ENCODE measurements at regions not wholly inside any gene's neighbourhood (a gene's known extent, or its start where the extent isn't known, plus 50 kb on each side); places are given as distances from the start of the nearest gene placed in this dataset.

DNA sequence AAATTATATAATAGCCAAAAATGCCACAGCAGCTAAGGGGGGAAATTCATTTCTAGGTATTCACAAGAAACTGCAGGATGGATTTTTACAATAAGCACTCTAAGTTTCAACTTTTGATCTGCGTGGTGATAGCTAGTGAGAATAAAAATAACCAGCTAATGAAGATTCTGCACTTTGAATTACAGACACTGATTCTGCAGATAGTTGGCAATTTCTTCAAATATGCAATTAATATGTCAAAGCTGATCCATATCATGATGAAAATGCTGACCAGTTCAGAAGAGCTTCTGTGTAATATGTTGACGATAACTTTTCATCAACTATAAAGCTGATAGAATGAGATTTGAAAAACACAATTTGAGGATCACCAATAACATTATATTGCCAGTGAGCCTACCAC, 1272.9 kb downstream of the EFNB2 start:
- no peak for DNase-seq

DNA sequence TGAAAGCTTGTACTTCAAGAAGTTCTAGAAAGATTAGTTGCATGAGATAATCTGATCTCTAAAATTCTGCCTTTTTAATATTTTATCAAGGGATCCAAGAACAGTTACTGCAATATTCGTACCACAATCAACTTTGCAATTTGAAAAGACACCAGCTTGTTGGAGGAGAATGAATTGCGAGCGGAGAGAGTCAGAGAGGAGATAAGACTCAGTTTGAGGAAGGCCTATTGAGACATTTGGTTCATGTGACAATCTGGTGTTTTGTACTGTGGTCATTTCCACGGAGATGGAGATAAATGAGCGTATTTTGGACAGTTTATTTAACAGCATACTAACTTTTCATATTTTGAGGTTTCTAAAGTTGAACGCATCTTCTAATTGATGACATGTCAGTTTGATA, 1276.0 kb downstream of the EFNB2 start:
- DNase-seq, result no peak

DNA sequence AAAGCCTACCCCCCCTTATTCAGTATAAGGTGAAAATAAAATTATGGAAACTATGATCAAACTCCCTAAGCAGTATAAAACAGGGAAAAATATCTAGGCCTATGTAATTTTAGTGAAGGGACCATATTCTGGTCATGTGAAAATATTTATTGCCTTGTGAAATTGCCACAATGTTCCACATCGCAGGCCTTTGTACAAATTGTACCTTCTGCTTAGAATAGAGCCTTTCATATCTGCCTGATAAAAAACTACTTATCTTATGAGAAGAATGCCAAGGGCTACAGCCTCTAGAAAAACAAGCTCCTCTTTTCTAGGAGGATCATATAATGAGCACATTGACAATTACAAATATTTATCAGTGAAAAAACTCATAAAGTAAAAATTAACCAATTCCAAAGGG, 1280.0 kb downstream of the EFNB2 start:
- DNase-seq, result no peak

DNA sequence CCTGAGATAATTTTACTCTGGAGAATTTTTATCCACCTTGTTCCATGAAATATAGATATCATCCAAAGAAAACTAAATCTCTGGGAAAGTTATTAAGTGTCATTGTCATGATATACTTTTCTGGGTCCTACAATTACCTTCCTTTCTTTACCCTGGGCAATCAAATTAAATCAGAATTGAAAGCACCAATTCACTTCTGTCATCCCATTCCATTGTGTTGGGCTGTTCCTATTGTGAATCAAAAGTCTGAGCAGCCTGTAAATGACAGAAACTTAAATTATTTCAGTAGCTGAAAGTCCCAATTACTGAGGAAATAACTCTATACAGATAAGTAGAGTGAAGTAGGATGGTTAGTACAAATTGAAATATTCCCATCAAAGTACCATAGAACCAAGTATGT, 1284.2 kb downstream of the EFNB2 start:
- DNase-seq, result no peak

DNA sequence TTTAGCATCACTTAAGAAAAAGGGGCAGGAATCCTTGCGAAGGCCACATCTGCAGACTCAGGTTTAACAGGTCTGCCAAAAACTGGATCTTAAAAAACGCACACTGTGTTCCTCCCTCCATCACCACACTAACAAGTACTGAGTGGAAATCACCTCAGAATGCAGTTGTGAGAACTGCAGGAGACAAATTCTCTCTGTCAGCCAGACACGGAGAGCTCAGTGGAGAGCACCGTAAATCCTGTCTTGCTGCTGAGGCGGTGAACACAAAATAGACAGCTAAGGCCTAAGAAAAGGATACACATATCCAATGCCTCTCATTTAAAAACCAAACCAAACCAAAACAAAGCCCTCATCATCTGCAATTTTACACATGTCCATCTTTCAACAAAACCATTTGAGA, 1287.6 kb downstream of the EFNB2 start:
- no peak for DNase-seq

DNA sequence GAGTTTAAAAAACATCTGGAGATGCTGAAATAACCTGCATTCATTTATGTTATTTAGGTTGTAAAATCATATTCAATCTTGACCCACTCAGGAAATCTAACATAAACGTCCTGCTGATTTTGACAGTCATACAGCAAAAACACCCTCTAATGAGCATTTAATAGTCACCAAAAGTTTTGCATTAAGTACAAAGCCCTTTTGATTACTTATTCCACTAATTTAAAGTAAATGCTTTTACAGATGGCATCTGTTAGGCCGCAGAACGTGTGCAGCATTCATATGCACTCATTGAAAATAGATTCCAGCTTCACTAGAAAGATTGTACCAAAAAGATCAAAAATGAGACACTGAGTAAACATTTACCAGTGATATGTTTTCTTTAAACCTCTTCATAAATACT, 1295.1 kb downstream of the EFNB2 start:
- DNase-seq, result no peak

DNA sequence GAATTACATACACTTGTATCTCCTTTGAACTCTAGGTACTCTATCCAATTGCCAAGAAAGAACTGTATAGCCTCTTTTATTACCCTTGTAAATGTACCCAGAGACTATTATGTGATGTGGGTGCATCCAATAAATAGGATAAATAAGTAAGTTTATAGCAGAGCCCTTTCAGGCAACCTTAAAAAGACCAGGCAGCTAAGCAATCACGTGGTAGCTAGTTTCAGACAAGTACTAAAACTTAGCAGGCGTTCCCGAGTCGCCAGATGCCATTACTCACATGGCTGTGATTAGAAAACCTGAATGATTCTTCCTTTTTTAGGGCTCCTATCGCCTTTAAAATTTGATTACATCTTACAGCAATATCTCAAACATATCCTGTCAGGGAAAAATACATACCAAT, 1303.0 kb downstream of the EFNB2 start:
- no peak for DNase-seq

DNA sequence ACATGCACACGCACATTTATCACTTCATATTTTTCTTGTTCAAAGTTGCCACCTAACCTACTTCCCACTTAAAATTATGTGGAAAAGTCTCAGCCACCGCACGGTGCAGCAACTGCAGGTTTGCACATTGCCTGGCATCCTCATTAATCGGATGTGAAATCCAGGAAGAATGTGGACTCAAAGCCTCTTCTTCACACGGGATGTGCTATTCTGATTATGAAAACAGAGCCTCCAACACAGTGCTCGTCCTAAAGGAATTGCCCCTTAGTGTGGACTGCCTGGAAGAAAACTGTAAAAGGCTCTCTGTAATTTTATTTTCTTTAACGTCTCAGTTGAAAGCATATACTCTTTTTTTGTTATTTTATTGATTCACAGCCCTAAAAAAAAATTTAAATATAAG, 1303.5 kb downstream of the EFNB2 start:
- DNase-seq, result no peak

DNA sequence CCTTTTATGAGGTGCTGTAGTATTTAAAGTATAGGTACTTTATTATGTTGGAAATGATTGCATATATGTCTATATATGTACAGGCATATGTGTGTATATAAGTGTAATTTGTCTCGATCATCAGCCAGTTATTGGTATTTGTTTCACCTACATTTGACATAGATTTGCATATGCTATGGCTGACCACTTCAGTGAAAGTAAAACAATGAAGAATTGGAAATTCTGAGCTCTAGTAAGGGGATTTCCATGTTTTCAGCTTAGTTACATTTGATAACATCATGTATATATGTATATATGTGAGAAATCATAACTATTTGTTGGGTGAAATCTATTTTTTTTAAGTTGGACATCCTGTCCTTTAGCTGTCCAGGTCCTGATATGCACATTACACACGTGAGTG, 1303.9 kb downstream of the EFNB2 start:
- DNase-seq, result no peak

DNA sequence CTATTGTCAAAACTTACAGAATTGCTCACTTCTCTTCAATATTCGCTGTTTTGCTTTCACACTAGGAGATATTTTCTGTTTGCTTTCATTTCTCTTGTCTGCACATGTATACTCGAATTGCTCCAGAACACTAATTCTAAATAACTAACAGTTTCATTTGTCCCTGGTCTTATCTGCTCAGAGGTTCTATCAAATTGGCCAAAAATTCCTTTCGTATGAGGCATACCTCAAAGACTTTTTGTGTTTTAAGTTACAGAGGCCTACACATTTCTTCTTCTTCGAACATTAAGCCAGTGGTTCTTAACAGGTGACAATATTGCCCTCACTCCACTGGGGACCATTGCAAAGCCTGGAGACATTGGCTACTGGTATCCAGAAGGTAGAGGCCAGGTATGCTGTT, 1314.6 kb downstream of the EFNB2 start:
- no peak for DNase-seq

DNA sequence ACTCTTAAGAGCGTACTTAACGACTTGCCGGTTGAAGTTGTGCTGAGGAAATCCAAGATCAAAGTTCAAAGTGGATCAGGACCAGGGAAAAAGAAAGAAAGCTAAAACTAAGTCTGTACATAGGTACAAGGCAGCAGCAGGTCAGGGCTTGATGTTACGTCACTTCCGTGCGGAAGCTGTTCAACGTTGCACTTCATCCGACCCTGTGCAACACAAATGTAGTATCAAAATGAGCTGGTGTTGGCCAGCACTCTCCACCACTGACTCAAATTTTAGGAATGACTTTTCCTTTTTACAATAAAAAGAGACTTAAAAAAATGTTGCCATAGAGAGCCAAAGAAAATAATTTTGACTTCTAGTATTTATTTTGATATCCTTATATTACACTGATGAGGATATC, 1315.4 kb downstream of the EFNB2 start:
- DNase-seq, result no peak

DNA sequence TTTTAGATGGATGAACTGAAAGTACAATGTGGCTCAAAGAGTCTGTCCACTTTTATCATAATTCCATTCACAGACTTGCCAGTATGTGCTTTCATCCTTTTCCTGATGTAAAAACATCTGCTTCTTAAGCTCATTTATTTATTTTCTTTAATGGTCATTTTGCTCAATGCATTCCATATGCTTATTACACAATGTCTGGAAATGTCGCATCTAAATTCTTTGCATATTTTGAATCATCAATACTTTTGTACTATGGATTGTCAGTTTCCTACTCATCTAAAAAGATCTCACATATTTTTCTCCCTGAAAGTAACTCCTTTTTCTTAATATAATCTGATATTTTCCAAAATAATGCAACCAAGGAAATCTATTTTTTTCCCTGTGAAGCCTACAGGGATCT, 1315.8 kb downstream of the EFNB2 start:
- no peak for DNase-seq

DNA sequence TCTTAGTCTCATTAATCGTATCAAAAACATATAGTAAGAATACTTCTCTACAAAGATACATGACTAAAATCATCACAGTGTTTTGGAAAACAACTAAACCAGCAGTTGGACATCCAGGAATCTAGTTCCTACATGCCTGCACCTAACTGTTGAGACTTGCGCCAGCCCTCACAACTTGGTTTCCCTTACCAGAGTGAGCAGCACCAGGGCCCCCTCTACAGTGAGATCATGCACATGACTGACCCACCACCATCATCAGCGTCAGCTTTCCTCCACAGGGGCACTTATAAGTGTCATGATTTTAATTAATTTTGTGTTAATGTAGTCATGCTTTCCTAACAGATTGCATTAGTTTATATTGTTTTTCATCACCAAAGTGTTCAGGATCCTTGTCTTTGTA, 1322.0 kb downstream of the EFNB2 start:
- DNase-seq, result no peak

DNA sequence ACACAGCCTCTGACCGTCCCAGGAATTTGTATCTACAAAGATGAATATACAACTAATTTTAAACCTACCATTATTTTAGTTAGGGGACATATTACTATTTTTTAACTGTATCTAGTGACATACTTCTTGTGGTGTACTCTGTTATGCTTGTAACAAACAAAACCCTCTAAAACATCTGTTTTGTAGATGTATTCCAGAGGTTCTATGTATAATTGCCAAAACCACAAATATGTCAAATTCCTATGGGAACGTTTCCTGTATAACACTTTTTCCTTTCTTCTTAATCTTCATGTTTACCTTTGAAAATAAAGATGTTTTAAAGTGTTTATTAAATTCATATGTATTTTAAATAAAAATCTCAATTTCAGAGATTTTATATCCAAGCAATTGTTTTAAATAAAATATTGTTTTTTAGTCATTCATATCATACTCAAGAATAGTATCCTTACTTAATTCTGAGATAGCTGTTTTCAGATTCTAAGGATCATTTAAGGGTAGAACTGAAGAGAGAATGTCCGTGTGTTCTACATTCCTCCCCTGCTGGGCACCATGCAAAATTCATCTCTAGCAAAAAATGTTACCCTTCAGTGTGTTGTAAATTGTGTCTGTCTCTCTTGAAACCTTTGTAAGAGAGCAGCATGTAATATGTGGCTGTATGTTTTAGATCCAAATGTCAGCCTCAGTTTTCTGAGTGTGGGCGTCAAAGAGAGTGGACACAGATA, 1327.7 kb downstream of the EFNB2 start:
- no peak for DNase-seq

DNA sequence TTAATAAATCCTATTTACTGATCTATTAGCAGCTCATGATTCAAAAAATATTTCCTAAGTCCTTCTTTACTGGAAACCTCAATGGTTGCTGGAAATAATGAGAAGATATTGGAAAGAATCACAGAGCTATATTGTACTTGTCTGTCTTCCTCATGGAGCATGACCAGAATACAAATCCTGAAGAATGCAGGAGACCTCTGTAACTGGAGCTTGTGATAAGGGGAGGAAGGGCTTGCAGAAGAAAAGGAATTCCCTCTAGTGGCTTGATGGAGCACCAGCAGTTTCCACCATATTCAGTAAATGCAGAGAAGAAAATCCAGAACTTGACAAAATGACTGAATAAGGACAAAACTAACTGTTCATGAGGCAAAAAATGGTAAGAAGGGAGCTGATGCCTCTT, 1333.1 kb downstream of the EFNB2 start:
- peak in 5 of 51 donors; percentile 2 to 53 (median 27) for DNase-seq

DNA sequence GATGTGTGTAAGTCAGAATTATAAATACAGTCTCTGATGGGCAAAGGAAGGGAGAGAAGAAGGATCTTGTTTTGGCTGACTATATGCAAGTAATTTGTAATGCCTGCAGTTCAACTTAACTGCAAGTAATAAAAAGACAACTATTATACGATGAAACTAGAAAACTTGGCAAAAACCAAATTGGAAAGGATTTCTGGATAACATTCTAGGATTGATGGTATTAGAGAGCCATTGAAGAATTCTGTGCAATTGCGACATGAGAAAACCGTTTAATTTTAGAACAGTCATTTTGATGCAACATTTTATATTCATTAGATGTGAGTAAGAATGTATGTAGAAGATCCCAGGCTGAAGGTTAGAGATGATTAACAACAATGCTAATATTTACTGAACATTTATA, 1334.1 kb downstream of the EFNB2 start:
- no peak for DNase-seq

DNA sequence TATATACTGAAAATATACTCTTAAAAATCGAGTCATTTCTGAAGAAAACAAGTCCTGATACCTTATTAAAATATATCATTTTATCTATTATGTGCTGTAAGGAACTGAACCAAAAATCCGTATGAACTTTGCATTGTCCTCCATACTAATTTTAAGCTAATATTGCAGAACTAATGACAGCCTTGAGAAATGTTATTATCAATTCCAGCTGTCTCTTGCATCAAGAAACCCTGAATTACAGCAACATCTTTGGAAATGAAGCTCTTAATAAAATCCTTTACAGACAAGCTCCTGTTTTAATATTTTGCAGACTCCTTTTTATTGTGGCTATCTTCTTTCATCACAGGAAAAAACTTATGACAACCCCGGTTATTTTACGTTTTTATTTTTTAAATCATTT, 1335.3 kb downstream of the EFNB2 start:
- DNase-seq, result no peak

DNA sequence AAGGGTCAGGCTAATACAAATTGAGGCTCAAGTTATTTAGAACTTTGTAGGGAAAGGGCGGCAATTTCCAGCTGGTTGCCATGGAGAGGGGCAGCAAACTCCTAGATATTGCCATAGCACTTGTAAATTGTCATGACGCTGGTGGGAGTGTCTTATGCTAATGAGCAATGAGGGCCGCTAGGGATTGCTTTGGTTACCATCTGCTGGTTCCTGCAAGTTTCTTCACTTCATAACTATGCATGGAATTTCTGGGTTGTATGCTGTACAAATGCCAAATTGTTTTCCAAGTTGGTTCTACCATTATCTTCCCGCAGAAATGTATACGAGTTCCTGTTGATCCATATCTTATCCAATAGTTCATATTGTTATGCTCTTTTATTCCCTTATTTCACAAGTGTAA, 1339.4 kb downstream of the EFNB2 start:
- no peak for DNase-seq

DNA sequence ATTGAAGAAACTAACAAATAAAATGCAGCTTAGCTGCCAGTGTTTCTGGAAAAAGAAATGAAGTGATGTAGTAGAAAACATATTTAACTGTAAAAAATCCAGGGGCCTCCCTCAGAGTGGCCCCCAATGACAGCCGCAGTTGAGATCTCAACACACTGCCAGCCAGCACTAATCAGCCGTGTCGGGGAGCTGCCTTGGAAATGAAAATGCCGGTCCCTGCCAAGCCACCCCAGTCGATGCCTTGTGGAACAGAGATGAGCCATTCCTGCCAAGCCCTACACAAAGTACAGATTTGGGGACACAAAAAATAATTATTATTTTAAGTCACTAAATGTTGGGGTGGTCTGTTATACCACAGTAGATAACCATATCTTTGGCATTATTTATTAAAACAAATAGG, 1342.4 kb downstream of the EFNB2 start:
- DNase-seq, result peak in 1 of 51 donors; percentile 1

DNA sequence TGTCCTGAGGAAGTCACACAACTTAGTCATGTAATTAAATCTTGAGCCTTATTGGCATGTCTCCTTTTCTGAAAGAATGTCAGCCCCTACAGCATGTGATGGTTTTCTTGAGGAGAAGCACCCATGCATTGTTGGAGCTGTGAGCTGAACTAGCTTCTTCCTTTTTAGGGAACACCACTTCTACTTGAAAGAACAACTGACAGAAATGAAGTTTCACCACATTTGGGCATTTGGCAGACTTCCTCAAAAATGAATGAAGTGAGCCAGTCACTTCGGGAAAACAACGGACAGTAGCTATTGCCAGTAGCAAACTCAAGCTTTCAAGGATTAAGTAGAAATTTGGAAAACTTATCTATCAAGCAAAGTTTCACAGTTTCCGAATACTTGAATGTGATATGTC, 1351.3 kb downstream of the EFNB2 start:
- peak in 1 of 51 donors; percentile 0 for DNase-seq

DNA sequence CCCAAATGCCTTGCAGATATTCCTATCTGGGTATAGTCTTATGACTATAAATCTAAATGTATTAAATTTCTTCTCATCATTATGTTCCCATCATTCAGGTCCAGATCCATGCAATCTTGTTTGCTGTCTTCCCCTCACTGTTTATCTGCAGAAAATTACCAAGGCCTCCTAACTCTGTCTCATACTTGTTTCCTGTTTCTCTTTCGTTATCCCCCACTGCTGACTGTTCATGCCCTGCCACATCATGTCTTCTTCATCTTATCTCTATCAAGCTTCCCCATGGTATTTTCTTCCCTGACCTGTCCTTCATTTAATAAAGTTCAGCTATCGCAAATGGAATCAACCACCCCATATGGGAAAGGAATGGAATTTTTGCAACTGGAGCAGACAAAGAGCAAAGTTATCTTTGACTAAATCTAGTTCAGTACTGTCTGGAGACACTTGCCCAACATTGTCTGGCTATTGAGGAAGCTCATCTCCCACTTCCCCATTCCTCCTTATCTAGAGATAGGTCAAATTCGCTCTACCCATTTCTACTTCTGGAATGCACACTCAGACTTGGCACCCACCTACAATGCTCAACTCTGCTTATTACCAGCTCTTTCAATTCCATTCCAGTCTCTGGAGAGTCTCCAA, 1358.1 kb downstream of the EFNB2 start:
- peak in 2 of 51 donors; percentile 2 to 27 for DNase-seq

DNA sequence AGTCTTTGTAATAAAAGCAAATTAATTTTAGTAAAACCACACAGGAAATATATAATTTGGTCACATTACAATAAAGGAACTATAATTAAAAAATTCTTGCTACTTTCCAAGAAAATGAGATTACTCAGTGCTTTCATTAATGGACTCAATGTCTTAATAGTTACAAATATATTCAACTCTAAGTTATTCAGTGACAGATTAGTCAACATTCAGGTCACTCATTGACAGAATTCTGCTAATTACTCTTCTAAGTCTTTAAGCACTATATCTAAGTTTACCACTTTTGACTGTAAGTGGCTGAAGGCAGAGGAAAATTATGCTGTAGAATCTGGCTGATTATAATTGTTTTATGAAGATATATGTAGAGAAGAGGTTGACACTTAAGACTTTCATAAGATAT, 1365.0 kb downstream of the EFNB2 start:
- DNase-seq, result no peak

DNA sequence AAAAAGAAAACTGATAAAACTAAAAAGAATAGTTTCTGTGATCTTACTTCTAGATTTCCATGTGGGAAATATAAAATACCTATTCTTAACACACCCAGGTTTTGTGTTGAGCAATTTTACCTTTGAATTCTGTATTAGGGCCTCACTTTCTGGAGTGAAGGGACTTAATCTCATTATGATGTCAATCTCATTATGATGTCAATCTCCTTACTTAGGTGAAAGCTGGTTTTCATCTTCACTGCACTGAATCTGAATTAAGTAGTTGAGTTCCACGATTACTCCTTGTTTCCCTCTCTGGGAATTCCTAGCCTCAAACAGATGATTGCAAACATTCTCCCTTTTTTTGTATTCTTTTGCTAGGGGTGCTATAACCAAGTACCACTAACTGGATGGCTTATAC, 1367.2 kb downstream of the EFNB2 start:
- DNase-seq, result no peak

DNA sequence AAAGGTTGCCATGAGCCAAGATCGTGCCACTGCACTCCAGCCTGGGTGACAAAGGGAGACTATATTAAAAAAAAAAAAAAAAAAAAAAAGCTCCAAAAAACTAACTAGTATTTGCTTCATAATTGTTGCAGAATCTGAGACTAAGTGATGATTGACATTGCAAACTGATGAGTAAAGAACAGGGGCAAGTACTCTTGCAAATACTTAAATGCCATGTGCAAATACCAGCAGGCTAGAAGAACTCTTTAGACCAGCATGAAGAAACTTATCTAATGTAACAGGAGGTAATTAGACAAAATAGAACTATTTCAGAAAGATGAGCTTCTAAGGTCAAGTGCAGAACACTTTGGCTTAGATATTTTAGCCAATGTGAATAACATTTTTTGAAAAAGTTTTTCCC, 1368.1 kb downstream of the EFNB2 start:
- no peak for DNase-seq

Data from hypothalamus (tissue), 51 donors.